ENCODE measurements at regions not wholly inside any gene's neighbourhood (a gene's known extent, or its start where the extent isn't known, plus 50 kb on each side); places are given as distances from the start of the nearest gene placed in this dataset.

DNA sequence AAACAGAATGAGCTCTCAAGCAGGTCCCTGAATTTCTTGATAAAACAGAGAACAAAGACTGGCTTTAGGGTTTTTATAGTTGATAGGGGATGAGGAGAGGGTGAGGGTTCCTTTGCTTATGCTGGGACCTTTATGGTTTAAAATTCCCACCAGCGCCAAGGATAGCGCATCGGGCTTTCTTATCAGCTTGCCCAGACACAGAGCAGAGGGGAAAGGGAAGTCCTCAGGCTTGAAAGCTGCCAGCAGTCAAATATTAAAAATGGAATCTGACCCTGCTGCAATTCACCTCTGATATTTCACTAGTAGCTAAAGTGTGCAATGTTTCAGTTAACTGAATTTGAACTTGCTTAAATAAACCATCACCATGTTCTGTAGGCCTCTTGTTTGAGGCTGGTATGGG lies 55.0 kb upstream of the EPHA3 start:
- TF ChIP-seq POLR2A (IDR thresholded peaks at IDR 0.05) (no peak), CTCF (IDR thresholded peaks at IDR 0.05) (no peak), POLR2AphosphoS5 (IDR thresholded peaks at IDR 0.05) (no peak)

Data from upper lobe of left lung (tissue), 4 donors.